OCI-LY7 (cell line): ENCODE measurements at regions not wholly inside any gene's neighbourhood (a gene's known extent, or its start where the extent isn't known, plus 50 kb on each side); places are given as distances from the start of the nearest gene placed in this dataset.

Experiments
- BruUV-seq: library from RNA; stranded (reverse); fragments of 400-500 nt; replicated peaks from 2 replicates; lab custom pipeline; 2021; lab: Mats Ljungman, UMichigan
- CTCF ChIA-PET: fragments of 300-600 bp; sonication (Branson Sonifier 250); formaldehyde crosslinking; loops from one replicate; lab custom pipeline; 2022; ENCODE audit warnings: antibody characterized with exemption; ENCODE audit not compliant: unreplicated experiment; lab: Charles Lee
- POLR2A ChIA-PET: fragments of 300-600 bp; sonication (Branson Sonifier 250); formaldehyde crosslinking; loops from one replicate; lab custom pipeline; 2022; ENCODE audit warnings: antibody characterized with exemption; lab: Charles Lee
- DNase-seq: peaks from one replicate; pipeline ENCODE4 v3.0.0-alpha.2; 2015; ENCODE audit warnings: low spot score
- H2AFZ ChIP-seq: fragments of 200-600 bp; sonication (generic), shearing (Covaris generic); 2 replicates; pipeline ENCODE4 v1.6.1; 2014; ENCODE audit warnings: mild to moderate bottlenecking, antibody characterized with exemption, low read length, moderate library complexity
- H3K27ac ChIP-seq: fragments of 200-600 bp; sonication (generic); 2 replicates; pipeline ENCODE4 v1.5.1; 2014; ENCODE audit warnings: mixed run types, low read depth, mild to moderate bottlenecking, moderate library complexity, low read length, inconsistent platforms; ENCODE audit not compliant: poor library complexity, severe bottlenecking
- H3K36me3 ChIP-seq: fragments of 200-600 bp; sonication (generic); 2 replicates; pipeline ENCODE4 v1.6.1; 2014; ENCODE audit warnings: mild to moderate bottlenecking, antibody characterized with exemption, low read length, moderate library complexity, mixed read lengths; ENCODE audit not compliant: insufficient read depth
- H3K4me1 ChIP-seq: fragments of 200-600 bp; sonication (generic); 2 replicates; pipeline ENCODE4 v1.5.1; 2014; ENCODE audit warnings: mild to moderate bottlenecking, low read length; ENCODE audit not compliant: insufficient read depth, poor library complexity, severe bottlenecking
- H3K4me2 ChIP-seq: fragments of 200-600 bp; sonication (generic); 2 replicates; pipeline ENCODE4 v1.6.1; 2014; ENCODE audit warnings: mild to moderate bottlenecking, low read length
- H3K4me3 ChIP-seq: fragments of 200-600 bp; sonication (generic); 2 replicates; pipeline ENCODE4 v1.5.1; 2014; ENCODE audit warnings: mild to moderate bottlenecking, low read depth, low read length; ENCODE audit not compliant: poor library complexity, severe bottlenecking
- H3K79me2 ChIP-seq: fragments of 200-600 bp; sonication (generic); 2 replicates; pipeline ENCODE4 v1.6.1; 2016; ENCODE audit warnings: low read depth, mild to moderate bottlenecking, low read length, moderate library complexity, mixed read lengths; ENCODE audit not compliant: insufficient read depth
- H3K9me2 ChIP-seq: fragments of 200-600 bp; sonication (generic); 2 replicates; pipeline ENCODE4 v1.6.1; 2016; ENCODE audit warnings: mild to moderate bottlenecking, low read length, mixed read lengths; ENCODE audit not compliant: insufficient read depth
- H3K9me3 ChIP-seq: fragments of 200-600 bp; sonication (generic); 2 replicates; pipeline ENCODE4 v1.6.1; 2014; ENCODE audit warnings: mild to moderate bottlenecking, mixed run types, low read length, mixed read lengths
- H4K20me1 ChIP-seq: fragments of 200-600 bp; sonication (generic); 2 replicates; pipeline ENCODE4 v1.6.1; 2014; ENCODE audit warnings: mild to moderate bottlenecking, antibody characterized with exemption, low read length, moderate library complexity, mixed read lengths; ENCODE audit not compliant: insufficient read depth
- CTCF ChIP-seq: fragments of 200-600 bp; sonication (generic); conservative IDR thresholded peaks from 2 replicates; pipeline ENCODE4 v1.5.1; 2014; ENCODE audit warnings: mild to moderate bottlenecking, antibody characterized with exemption, low read length, moderate library complexity, mixed read lengths
- EZH2phosphoT487 ChIP-seq: fragments of 200-600 bp; sonication (generic); IDR thresholded peaks from 2 replicates; pipeline ENCODE4 v1.6.1; 2018; ENCODE audit warnings: low read depth, borderline replicate concordance, mild to moderate bottlenecking, mixed run types, antibody characterized with exemption, low read length, moderate library complexity, mixed read lengths
- intact Hi-C: fragments of 100-400 bp; cut with micrococcal nuclease; formaldehyde crosslinking; loops from one replicate; pipeline ENCODE4 v1.10.0; 2022; ENCODE audit not compliant: unreplicated experiment

GRCh38 chr18:44424645-44425035 is 256.0 kb upstream of the SETBP1 start:
- no peak overlapping the region for H3K27ac ChIP-seq
- CTCF ChIA-PET: no interaction called here
- H3K79me2 ChIP-seq: no peaks in the 10 kb centered on the region
- DNase-seq: no peak
- no peaks in the 10 kb centered on the region for H4K20me1 ChIP-seq
- intact Hi-C loops: no loop called here
- H3K9me3 ChIP-seq: no peaks in the 10 kb centered on the region
- TF ChIP-seq EZH2phosphoT487 (no peak), CTCF (no peak)
- BruUV-seq: no TSS peak
- H2AFZ ChIP-seq: no peak overlapping the region
- H3K9me2 ChIP-seq: no peaks in the 10 kb centered on the region
- H3K4me1 ChIP-seq: no peaks in the 10 kb centered on the region
- POLR2A ChIA-PET: no interaction called here
- H3K4me2 ChIP-seq: no peak overlapping the region
- H3K36me3 ChIP-seq: no peaks in the 10 kb centered on the region
- no peak overlapping the region for H3K4me3 ChIP-seq

- DNase-seq: no peak
- Histone ChIP-seq H2AFZ (no peak overlapping the region), H3K79me2 (no peaks in the 10 kb centered on the region), H3K9me2 (no peaks in the 10 kb centered on the region), H4K20me1 (no peaks in the 10 kb centered on the region), H3K4me1 (no peaks in the 10 kb centered on the region), H3K9me3 (no peaks in the 10 kb centered on the region), H3K36me3 (no peaks in the 10 kb centered on the region), H3K27ac (no peak overlapping the region), H3K4me2 (no peak overlapping the region), H3K4me3 (no peak overlapping the region)
- POLR2A ChIA-PET: no interaction called here
- CTCF ChIA-PET: no interaction called here
- TF ChIP-seq CTCF: no peak
- no peak for TF ChIP-seq EZH2phosphoT487
- no TSS peak for BruUV-seq
- intact Hi-C loops: no loop called here
These were observed 255.5 kb upstream of the SETBP1 start for GRCh38 chr18:44425161-44425560.

GRCh38 chr18:44437603-44438002 is 243.1 kb upstream of the SETBP1 start:
- H3K4me1 ChIP-seq: no peaks in the 10 kb centered on the region
- no peaks in the 10 kb centered on the region for H3K36me3 ChIP-seq
- DNase-seq: no peak
- H3K4me2 ChIP-seq: no peak overlapping the region
- H3K4me3 ChIP-seq: no peak overlapping the region
- no peaks in the 10 kb centered on the region for H4K20me1 ChIP-seq
- H3K79me2 ChIP-seq: no peaks in the 10 kb centered on the region
- no peaks in the 10 kb centered on the region for H3K9me2 ChIP-seq
- ChIA-PET POLR2A (no interaction called here), CTCF (no interaction called here)
- no TSS peak for BruUV-seq
- intact Hi-C loops: no loop called here
- H3K9me3 ChIP-seq: no peaks in the 10 kb centered on the region
- H2AFZ ChIP-seq: no peak overlapping the region
- H3K27ac ChIP-seq: no peak overlapping the region
- TF ChIP-seq EZH2phosphoT487 (no peak), CTCF (no peak)
